ENCODE measurements at regions not wholly inside any gene's neighbourhood (a gene's known extent, or its start where the extent isn't known, plus 50 kb on each side); places are given as distances from the start of the nearest gene placed in this dataset.
A peak's percentile ranks its signal among the peaks of the same experiment; 100 is the strongest.

- peaks cover 8 to 30% of the 10 kb centered on the region in 2 donors for H3K27me3 Mint-ChIP-seq
- no peaks in the 10 kb centered on the region for H3K9me3 Mint-ChIP-seq
- no peaks in the 10 kb centered on the region for H3K4me1 Mint-ChIP-seq (ENCODE audit: low read depth in 2 of 2)
- peak overlapping the region in 1 of 2 donors; percentile 51 for H3K27ac Mint-ChIP-seq
- no peak overlapping the region for H3K4me3 Mint-ChIP-seq
- H3K36me3 Mint-ChIP-seq (ENCODE audit: insufficient read depth): no peaks in the 10 kb centered on the region
- ATAC-seq (replicated peaks): no peak
- no peak for DNase-seq
These were observed 71.3 kb downstream of the PTPRS start for GRCh38 chr19:5269279-5269678.

GRCh38 chr19:5268801-5269200 lies 71.8 kb downstream of the PTPRS start:
- Mint-ChIP-seq H3K9me3 (no peaks in the 10 kb centered on the region), H3K27me3 (peaks cover 8 to 32% of the 10 kb centered on the region in 2 donors), H3K4me3 (no peak overlapping the region), H3K27ac (peak overlapping the region in 1 of 2 donors; percentile 51), H3K4me1 (ENCODE audit: low read depth in 2 of 2) (no peaks in the 10 kb centered on the region), H3K36me3 (ENCODE audit: insufficient read depth) (no peaks in the 10 kb centered on the region)
- DNase-seq: no peak
- ATAC-seq (replicated peaks): no peak

GRCh38 chr19:5265260-5265659 lies 75.4 kb downstream of the PTPRS start:
- ATAC-seq (replicated peaks): no peak

GRCh38 chr19:5264453-5264852 lies 76.2 kb downstream of the PTPRS start:
- Mint-ChIP-seq H3K4me3 (no peak overlapping the region), H3K4me1 (ENCODE audit: low read depth in 2 of 2) (peaks cover 0 to 4% of the 10 kb centered on the region in 2 donors), H3K27ac (no peak overlapping the region), H3K27me3 (peaks cover 8 to 49% of the 10 kb centered on the region in 2 donors), H3K9me3 (no peaks in the 10 kb centered on the region), H3K36me3 (ENCODE audit: insufficient read depth) (no peaks in the 10 kb centered on the region)
- DNase-seq (no peak), ATAC-seq (replicated peaks) (no peak)

More at GRCh38 chr19:5265260-5265659, 75.4 kb downstream of the PTPRS start:
- H3K36me3 Mint-ChIP-seq (ENCODE audit: insufficient read depth): no peaks in the 10 kb centered on the region
- H3K27me3 Mint-ChIP-seq: peaks cover 8 to 47% of the 10 kb centered on the region in 2 donors
- H3K9me3 Mint-ChIP-seq: no peaks in the 10 kb centered on the region
- no peak for DNase-seq
- no peak overlapping the region for H3K27ac Mint-ChIP-seq
- no peak overlapping the region for H3K4me3 Mint-ChIP-seq
- peaks cover 0 to 4% of the 10 kb centered on the region in 2 donors for H3K4me1 Mint-ChIP-seq (ENCODE audit: low read depth in 2 of 2)

- Mint-ChIP-seq H3K27ac (no peak overlapping the region), H3K9me3 (no peaks in the 10 kb centered on the region), H3K4me1 (ENCODE audit: low read depth in 2 of 2) (peaks cover 0 to 4% of the 10 kb centered on the region in 2 donors), H3K27me3 (peaks cover 8 to 49% of the 10 kb centered on the region in 2 donors), H3K36me3 (ENCODE audit: insufficient read depth) (no peaks in the 10 kb centered on the region), H3K4me3 (no peak overlapping the region)
- ATAC-seq (replicated peaks): no peak
- no peak for DNase-seq
These were observed 77.0 kb downstream of the PTPRS start for GRCh38 chr19:5263615-5264014.

- H3K9me3 Mint-ChIP-seq: no peaks in the 10 kb centered on the region
- peaks cover 0 to 4% of the 10 kb centered on the region in 2 donors for H3K4me1 Mint-ChIP-seq (ENCODE audit: low read depth in 2 of 2)
- H3K27ac Mint-ChIP-seq: no peak overlapping the region
- H3K27me3 Mint-ChIP-seq: peaks cover 8 to 49% of the 10 kb centered on the region in 2 donors
- H3K36me3 Mint-ChIP-seq (ENCODE audit: insufficient read depth): no peaks in the 10 kb centered on the region
- no peak overlapping the region for H3K4me3 Mint-ChIP-seq
- DNase-seq (no peak), ATAC-seq (replicated peaks) (no peak)
These were observed 77.9 kb downstream of the PTPRS start for GRCh38 chr19:5262721-5263120.

GRCh38 chr19:5261156-5261890 lies 79.3 kb downstream of the PTPRS start:
- no peak overlapping the region for H3K27ac Mint-ChIP-seq
- H3K4me1 Mint-ChIP-seq (ENCODE audit: low read depth in 2 of 2): peaks cover 0 to 4% of the 10 kb centered on the region in 2 donors

GRCh38 chr19:5260381-5260967 lies 80.1 kb downstream of the PTPRS start:
- Mint-ChIP-seq H3K4me3 (no peak overlapping the region), H3K27ac (no peak overlapping the region), H3K4me1 (ENCODE audit: low read depth in 2 of 2) (peaks cover 0 to 4% of the 10 kb centered on the region in 2 donors), H3K9me3 (peaks cover 0 to 2% of the 10 kb centered on the region in 2 donors), H3K36me3 (ENCODE audit: insufficient read depth) (no peaks in the 10 kb centered on the region), H3K27me3 (peaks cover 0 to 39% of the 10 kb centered on the region in 2 donors)
- ATAC-seq (replicated peaks) (no peak), DNase-seq (no peak)

More at GRCh38 chr19:5261156-5261890, 79.3 kb downstream of the PTPRS start:
- Mint-ChIP-seq H3K36me3 (ENCODE audit: insufficient read depth) (no peaks in the 10 kb centered on the region), H3K9me3 (no peaks in the 10 kb centered on the region), H3K4me3 (no peak overlapping the region), H3K27me3 (peaks cover 0 to 40% of the 10 kb centered on the region in 2 donors)
- DNase-seq (no peak), ATAC-seq (replicated peaks) (no peak)

GRCh38 chr19:5259750-5260149 lies 80.9 kb downstream of the PTPRS start:
- H3K27ac Mint-ChIP-seq: no peak overlapping the region
- H3K9me3 Mint-ChIP-seq: peaks cover 0 to 2% of the 10 kb centered on the region in 2 donors
- H3K4me1 Mint-ChIP-seq (ENCODE audit: low read depth in 2 of 2): peaks cover 0 to 4% of the 10 kb centered on the region in 2 donors
- H3K4me3 Mint-ChIP-seq: no peak overlapping the region
- DNase-seq (no peak), ATAC-seq (replicated peaks) (no peak)
- no peaks in the 10 kb centered on the region for H3K36me3 Mint-ChIP-seq (ENCODE audit: insufficient read depth)
- H3K27me3 Mint-ChIP-seq: peaks cover 0 to 33% of the 10 kb centered on the region in 2 donors

- H3K27ac Mint-ChIP-seq: no peak overlapping the region
- no peaks in the 10 kb centered on the region for H3K4me1 Mint-ChIP-seq (ENCODE audit: low read depth in 2 of 2)
- no peaks in the 10 kb centered on the region for H3K36me3 Mint-ChIP-seq (ENCODE audit: insufficient read depth)
- H3K27me3 Mint-ChIP-seq: peaks cover 0 to 13% of the 10 kb centered on the region in 2 donors
- ATAC-seq (replicated peaks): no peak
- no peak overlapping the region for H3K4me3 Mint-ChIP-seq
- no peak for DNase-seq
- H3K9me3 Mint-ChIP-seq: peaks cover 6 to 8% of the 10 kb centered on the region in 2 donors
These were observed 83.2 kb downstream of the PTPRS start for GRCh38 chr19:5257155-5258045.

- Mint-ChIP-seq H3K4me1 (ENCODE audit: low read depth in 2 of 2) (no peaks in the 10 kb centered on the region), H3K4me3 (no peak overlapping the region), H3K27ac (no peak overlapping the region), H3K27me3 (peaks cover 0 to 7% of the 10 kb centered on the region in 2 donors), H3K36me3 (ENCODE audit: insufficient read depth) (no peaks in the 10 kb centered on the region), H3K9me3 (peaks cover 6 to 8% of the 10 kb centered on the region in 2 donors)
- DNase-seq (no peak), ATAC-seq (replicated peaks) (no peak)
These were observed 84.9 kb downstream of the PTPRS start for GRCh38 chr19:5255602-5256231.

- Mint-ChIP-seq H3K4me1 (ENCODE audit: low read depth in 2 of 2) (no peaks in the 10 kb centered on the region), H3K36me3 (ENCODE audit: insufficient read depth) (no peaks in the 10 kb centered on the region), H3K27ac (no peak overlapping the region), H3K27me3 (no peaks in the 10 kb centered on the region), H3K9me3 (peaks cover 6 to 8% of the 10 kb centered on the region in 2 donors), H3K4me3 (no peak overlapping the region)
- ATAC-seq (replicated peaks) (no peak), DNase-seq (no peak)
These were observed 85.7 kb downstream of the PTPRS start for GRCh38 chr19:5254944-5255343.

- Mint-ChIP-seq H3K27ac (no peak overlapping the region), H3K9me3 (peaks cover 6 to 8% of the 10 kb centered on the region in 2 donors), H3K36me3 (ENCODE audit: insufficient read depth) (no peaks in the 10 kb centered on the region), H3K4me3 (no peak overlapping the region), H3K4me1 (ENCODE audit: low read depth in 2 of 2) (no peaks in the 10 kb centered on the region), H3K27me3 (no peaks in the 10 kb centered on the region)
- no peak for ATAC-seq (replicated peaks)
- no peak for DNase-seq
These were observed 86.1 kb downstream of the PTPRS start for GRCh38 chr19:5254543-5254942.

Measured in effector memory CD8-positive, alpha-beta T cell (primary cell).